Skin epidermis (tissue), 12 donors: ENCODE measurements at regions not wholly inside any gene's neighbourhood (a gene's known extent, or its start where the extent isn't known, plus 50 kb on each side); places are given as distances from the start of the nearest gene placed in this dataset.

Source experiments
- H3K27ac ChIP-seq, 21 experiments: fragments of 200-600 bp; sonication (generic) in 11 of 21; one replicate each; pipeline ENCODE4 v1.5.0; 2020; ENCODE audit warnings: mild to moderate bottlenecking in 3 of 21, inconsistent platforms in 2 of 21, moderate library complexity in 2 of 21
- H3K4me3 ChIP-seq, 7 experiments: fragments of 200-600 bp; sonication (generic) in 2 of 7; one replicate each; pipeline ENCODE4 v1.5.0; 2020; ENCODE audit warnings: inconsistent platforms in 2 of 7, mild to moderate bottlenecking in 2 of 7, moderate library complexity in 1 of 7

- H3K27ac ChIP-seq: no peak overlapping the region
- no peak overlapping the region for H3K4me3 ChIP-seq
These were observed 138.5 kb upstream of the CDH20 start for GRCh38 chr18:61194726-61195125.

- H3K4me3 ChIP-seq: no peak overlapping the region
- H3K27ac ChIP-seq: no peak overlapping the region
These were observed 136.5 kb upstream of the CDH20 start for GRCh38 chr18:61196750-61197149.

GRCh38 chr18:61198486-61198885 lies 134.7 kb upstream of the CDH20 start:
- H3K27ac ChIP-seq: no peak overlapping the region
- H3K4me3 ChIP-seq: no peak overlapping the region

GRCh38 chr18:61199171-61199848 lies 133.9 kb upstream of the CDH20 start:
- Histone ChIP-seq H3K4me3 (no peak overlapping the region), H3K27ac (no peak overlapping the region)

- H3K27ac ChIP-seq: no peak overlapping the region
- no peak overlapping the region for H3K4me3 ChIP-seq
These were observed 131.7 kb upstream of the CDH20 start for GRCh38 chr18:61201511-61201910.

- H3K27ac ChIP-seq: no peak overlapping the region
- H3K4me3 ChIP-seq: no peak overlapping the region
These were observed 130.1 kb upstream of the CDH20 start for GRCh38 chr18:61203151-61203550.

- Histone ChIP-seq H3K4me3 (no peak overlapping the region), H3K27ac (no peak overlapping the region)
These were observed 123.4 kb upstream of the CDH20 start for GRCh38 chr18:61209801-61210200.

- no peak overlapping the region for H3K4me3 ChIP-seq
- H3K27ac ChIP-seq: no peak overlapping the region
These were observed 117.2 kb upstream of the CDH20 start for GRCh38 chr18:61216051-61216450.

- Histone ChIP-seq H3K27ac (no peak overlapping the region), H3K4me3 (no peak overlapping the region)
These were observed 111.0 kb upstream of the CDH20 start for GRCh38 chr18:61222206-61222605.

GRCh38 chr18:61225336-61225735 lies 107.9 kb upstream of the CDH20 start:
- Histone ChIP-seq H3K4me3 (no peak overlapping the region), H3K27ac (no peak overlapping the region)

GRCh38 chr18:61236356-61237057 lies 96.7 kb upstream of the CDH20 start:
- H3K4me3 ChIP-seq: no peak overlapping the region
- H3K27ac ChIP-seq: no peak overlapping the region

- no peak overlapping the region for H3K27ac ChIP-seq
- H3K4me3 ChIP-seq: no peak overlapping the region
These were observed 95.7 kb upstream of the CDH20 start for GRCh38 chr18:61237529-61237928.

- Histone ChIP-seq H3K27ac (no peak overlapping the region), H3K4me3 (no peak overlapping the region)
These were observed 94.2 kb upstream of the CDH20 start for GRCh38 chr18:61239051-61239450.

GRCh38 chr18:61241260-61241853 lies 91.9 kb upstream of the CDH20 start:
- Histone ChIP-seq H3K27ac (no peak overlapping the region), H3K4me3 (no peak overlapping the region)

GRCh38 chr18:61244632-61245031 lies 88.6 kb upstream of the CDH20 start:
- H3K4me3 ChIP-seq: no peak overlapping the region
- H3K27ac ChIP-seq: no peak overlapping the region

- Histone ChIP-seq H3K27ac (no peak overlapping the region), H3K4me3 (no peak overlapping the region)
These were observed 88.0 kb upstream of the CDH20 start for GRCh38 chr18:61245276-61245675.

- Histone ChIP-seq H3K27ac (no peak overlapping the region), H3K4me3 (no peak overlapping the region)
These were observed 84.6 kb upstream of the CDH20 start for GRCh38 chr18:61248589-61248988.

GRCh38 chr18:61256291-61256690 lies 76.9 kb upstream of the CDH20 start:
- no peak overlapping the region for H3K4me3 ChIP-seq
- no peak overlapping the region for H3K27ac ChIP-seq

GRCh38 chr18:61261870-61262269 lies 71.4 kb upstream of the CDH20 start:
- H3K27ac ChIP-seq: no peak overlapping the region
- no peak overlapping the region for H3K4me3 ChIP-seq

- Histone ChIP-seq H3K27ac (no peak overlapping the region), H3K4me3 (no peak overlapping the region)
These were observed 60.4 kb upstream of the CDH20 start for GRCh38 chr18:61272793-61273192.

GRCh38 chr18:61273533-61273932 lies 59.7 kb upstream of the CDH20 start:
- Histone ChIP-seq H3K27ac (no peak overlapping the region), H3K4me3 (no peak overlapping the region)
